ENCODE measurements at regions not wholly inside any gene's neighbourhood (a gene's known extent, or its start where the extent isn't known, plus 50 kb on each side); places are given as distances from the start of the nearest gene placed in this dataset.

DNA sequence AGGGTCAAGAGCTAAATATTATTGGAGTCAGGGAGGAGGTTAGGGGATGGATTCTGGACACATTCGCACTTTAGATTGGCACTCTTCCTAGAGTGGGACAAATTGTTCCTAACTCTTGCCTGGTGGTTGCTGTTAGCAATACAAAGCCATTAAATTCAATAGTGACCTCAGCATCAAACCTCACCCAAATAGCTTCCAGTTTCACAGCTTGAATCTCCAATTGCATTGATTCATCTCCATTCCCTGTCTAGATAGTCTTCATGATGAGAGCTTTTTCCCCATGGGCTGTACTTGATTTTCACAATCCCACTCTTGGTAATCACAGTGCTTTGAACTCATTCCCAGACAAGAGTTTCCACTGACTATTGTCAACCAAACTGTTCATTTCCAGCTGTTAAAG lies 585.9 kb upstream of the SYT4 start:
- TF ChIP-seq, protein P1, sequence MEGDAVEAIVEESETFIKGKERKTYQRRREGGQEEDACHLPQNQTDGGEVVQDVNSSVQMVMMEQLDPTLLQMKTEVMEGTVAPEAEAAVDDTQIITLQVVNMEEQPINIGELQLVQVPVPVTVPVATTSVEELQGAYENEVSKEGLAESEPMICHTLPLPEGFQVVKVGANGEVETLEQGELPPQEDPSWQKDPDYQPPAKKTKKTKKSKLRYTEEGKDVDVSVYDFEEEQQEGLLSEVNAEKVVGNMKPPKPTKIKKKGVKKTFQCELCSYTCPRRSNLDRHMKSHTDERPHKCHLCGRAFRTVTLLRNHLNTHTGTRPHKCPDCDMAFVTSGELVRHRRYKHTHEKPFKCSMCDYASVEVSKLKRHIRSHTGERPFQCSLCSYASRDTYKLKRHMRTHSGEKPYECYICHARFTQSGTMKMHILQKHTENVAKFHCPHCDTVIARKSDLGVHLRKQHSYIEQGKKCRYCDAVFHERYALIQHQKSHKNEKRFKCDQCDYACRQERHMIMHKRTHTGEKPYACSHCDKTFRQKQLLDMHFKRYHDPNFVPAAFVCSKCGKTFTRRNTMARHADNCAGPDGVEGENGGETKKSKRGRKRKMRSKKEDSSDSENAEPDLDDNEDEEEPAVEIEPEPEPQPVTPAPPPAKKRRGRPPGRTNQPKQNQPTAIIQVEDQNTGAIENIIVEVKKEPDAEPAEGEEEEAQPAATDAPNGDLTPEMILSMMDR (conservative IDR thresholded peaks at IDR 0.05 in 1 of 2, IDR thresholded peaks at IDR 0.05 in 1 of 2; ENCODE audit: low read depth in 1 of 2, low read length in 2 of 2), result no peak
- no peak for TF ChIP-seq EZH2 (IDR thresholded peaks at IDR 0.05; ENCODE audit: low read length, missing control alignments)
